DOHH2 (cell line): ENCODE measurements at regions not wholly inside any gene's neighbourhood (a gene's known extent, or its start where the extent isn't known, plus 50 kb on each side); places are given as distances from the start of the nearest gene placed in this dataset.

Experiments
- H3F3A ChIP-seq: fragments of 200-600 bp; sonication (generic), shearing (Covaris generic); 2 replicates; pipeline ENCODE4 v1.6.0; 2016; ENCODE audit warnings: antibody characterized with exemption, mild to moderate bottlenecking; ENCODE audit not compliant: control insufficient read depth, insufficient read depth
- H3K27ac ChIP-seq: fragments of 200-600 bp; sonication (generic); 2 replicates; pipeline ENCODE4 v1.5.1; 2014; ENCODE audit warnings: low read depth, mild to moderate bottlenecking, low read length, moderate library complexity
- H3K27me3 ChIP-seq: fragments of 200-600 bp; sonication (generic); 2 replicates; pipeline ENCODE4 v1.6.1; 2014; ENCODE audit warnings: mild to moderate bottlenecking, low read length, mixed read lengths; ENCODE audit not compliant: control insufficient read depth
- H3K36me3 ChIP-seq: fragments of 200-600 bp; sonication (generic); 2 replicates; pipeline ENCODE4 v1.6.1; 2014; ENCODE audit warnings: mild to moderate bottlenecking, low read length, moderate library complexity, mixed read lengths; ENCODE audit not compliant: control insufficient read depth
- H3K4me1 ChIP-seq: fragments of 200-600 bp; sonication (generic); 2 replicates; pipeline ENCODE4 v1.6.1; 2014; ENCODE audit warnings: mild to moderate bottlenecking, low read length, mixed read lengths; ENCODE audit not compliant: control insufficient read depth
- H3K4me2 ChIP-seq: fragments of 200-600 bp; sonication (generic); 2 replicates; pipeline ENCODE4 v1.6.0; 2014; ENCODE audit warnings: mild to moderate bottlenecking, low read length, moderate library complexity
- H3K4me3 ChIP-seq: fragments of 200-600 bp; sonication (generic); 2 replicates; pipeline ENCODE4 v1.5.1; 2014; ENCODE audit warnings: mild to moderate bottlenecking, low read length, mixed read lengths
- H3K79me2 ChIP-seq: fragments of 200-600 bp; sonication (generic); 2 replicates; pipeline ENCODE4 v1.6.1; 2014; ENCODE audit warnings: mild to moderate bottlenecking, low read length, mixed read lengths; ENCODE audit not compliant: control insufficient read depth
- H3K9me2 ChIP-seq: fragments of 200-600 bp; sonication (generic); replicated peaks from 2 replicates; pipeline ENCODE4 v1.6.1; 2014; ENCODE audit warnings: mild to moderate bottlenecking, low read length, mixed read lengths; ENCODE audit not compliant: control insufficient read depth
- H3K9me3 ChIP-seq: fragments of 200-600 bp; sonication (generic); 2 replicates; pipeline ENCODE4 v1.6.1; 2014; ENCODE audit warnings: antibody characterized with exemption, low read length, mixed read lengths; ENCODE audit not compliant: control insufficient read depth, insufficient read depth
- H4K20me1 ChIP-seq: fragments of 200-600 bp; sonication (generic); 2 replicates; pipeline ENCODE4 v1.6.0; 2014; ENCODE audit warnings: low read depth, mild to moderate bottlenecking, antibody characterized with exemption, low read length, moderate library complexity; ENCODE audit not compliant: control insufficient read depth, insufficient read depth
- EZH2phosphoT487 ChIP-seq: fragments of 200-600 bp; sonication (generic); IDR thresholded peaks from 2 replicates; pipeline ENCODE4 v1.6.1; 2017; ENCODE audit warnings: borderline replicate concordance, mild to moderate bottlenecking, antibody characterized with exemption, low read length, moderate library complexity, mixed read lengths
- TF ChIP-seq, protein P1 (sequence below): fragments of 200-600 bp; sonication (generic); IDR thresholded peaks from one replicate; pipeline ENCODE4 v1.5.1; 2014; ENCODE audit warnings: antibody characterized with exemption, mild to moderate bottlenecking, low read depth, low read length; ENCODE audit not compliant: poor library complexity, severe bottlenecking

DNA sequence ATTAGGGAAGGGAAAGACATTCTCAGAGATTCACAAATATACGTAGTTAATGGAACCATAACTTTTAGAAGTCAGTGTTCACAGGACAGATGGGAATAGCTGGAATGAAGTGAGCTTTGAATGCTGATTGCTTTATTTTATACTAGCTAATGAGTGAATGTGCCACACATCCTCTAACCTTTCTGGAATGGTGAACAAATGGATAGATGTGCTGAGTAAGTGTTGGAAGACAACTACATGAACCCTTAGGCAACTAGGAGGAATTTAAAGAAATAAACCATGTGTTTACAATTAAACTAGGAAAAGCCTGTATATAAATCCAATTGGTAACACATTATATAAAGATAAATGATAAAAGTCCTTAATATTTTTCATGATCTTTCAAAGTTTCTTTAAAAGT, 91.6 kb upstream of the LIMCH1 start:
- no peaks in the 10 kb centered on the region for H3K79me2 ChIP-seq
- H3K9me3 ChIP-seq: no peaks in the 10 kb centered on the region
- no peak overlapping the region for H3K4me3 ChIP-seq
- no peaks in the 10 kb centered on the region for H3F3A ChIP-seq
- no peaks in the 10 kb centered on the region for H3K36me3 ChIP-seq
- H3K4me1 ChIP-seq: no peaks in the 10 kb centered on the region
- no peaks in the 10 kb centered on the region for H4K20me1 ChIP-seq
- H3K4me2 ChIP-seq: no peak overlapping the region
- H3K27me3 ChIP-seq: peaks cover 14% of the 10 kb centered on the region
- H3K27ac ChIP-seq: no peak overlapping the region
- TF ChIP-seq, protein P1, sequence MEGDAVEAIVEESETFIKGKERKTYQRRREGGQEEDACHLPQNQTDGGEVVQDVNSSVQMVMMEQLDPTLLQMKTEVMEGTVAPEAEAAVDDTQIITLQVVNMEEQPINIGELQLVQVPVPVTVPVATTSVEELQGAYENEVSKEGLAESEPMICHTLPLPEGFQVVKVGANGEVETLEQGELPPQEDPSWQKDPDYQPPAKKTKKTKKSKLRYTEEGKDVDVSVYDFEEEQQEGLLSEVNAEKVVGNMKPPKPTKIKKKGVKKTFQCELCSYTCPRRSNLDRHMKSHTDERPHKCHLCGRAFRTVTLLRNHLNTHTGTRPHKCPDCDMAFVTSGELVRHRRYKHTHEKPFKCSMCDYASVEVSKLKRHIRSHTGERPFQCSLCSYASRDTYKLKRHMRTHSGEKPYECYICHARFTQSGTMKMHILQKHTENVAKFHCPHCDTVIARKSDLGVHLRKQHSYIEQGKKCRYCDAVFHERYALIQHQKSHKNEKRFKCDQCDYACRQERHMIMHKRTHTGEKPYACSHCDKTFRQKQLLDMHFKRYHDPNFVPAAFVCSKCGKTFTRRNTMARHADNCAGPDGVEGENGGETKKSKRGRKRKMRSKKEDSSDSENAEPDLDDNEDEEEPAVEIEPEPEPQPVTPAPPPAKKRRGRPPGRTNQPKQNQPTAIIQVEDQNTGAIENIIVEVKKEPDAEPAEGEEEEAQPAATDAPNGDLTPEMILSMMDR: no peak
- TF ChIP-seq EZH2phosphoT487: no peak
- H3K9me2 ChIP-seq: no peaks in the 10 kb centered on the region

DNA sequence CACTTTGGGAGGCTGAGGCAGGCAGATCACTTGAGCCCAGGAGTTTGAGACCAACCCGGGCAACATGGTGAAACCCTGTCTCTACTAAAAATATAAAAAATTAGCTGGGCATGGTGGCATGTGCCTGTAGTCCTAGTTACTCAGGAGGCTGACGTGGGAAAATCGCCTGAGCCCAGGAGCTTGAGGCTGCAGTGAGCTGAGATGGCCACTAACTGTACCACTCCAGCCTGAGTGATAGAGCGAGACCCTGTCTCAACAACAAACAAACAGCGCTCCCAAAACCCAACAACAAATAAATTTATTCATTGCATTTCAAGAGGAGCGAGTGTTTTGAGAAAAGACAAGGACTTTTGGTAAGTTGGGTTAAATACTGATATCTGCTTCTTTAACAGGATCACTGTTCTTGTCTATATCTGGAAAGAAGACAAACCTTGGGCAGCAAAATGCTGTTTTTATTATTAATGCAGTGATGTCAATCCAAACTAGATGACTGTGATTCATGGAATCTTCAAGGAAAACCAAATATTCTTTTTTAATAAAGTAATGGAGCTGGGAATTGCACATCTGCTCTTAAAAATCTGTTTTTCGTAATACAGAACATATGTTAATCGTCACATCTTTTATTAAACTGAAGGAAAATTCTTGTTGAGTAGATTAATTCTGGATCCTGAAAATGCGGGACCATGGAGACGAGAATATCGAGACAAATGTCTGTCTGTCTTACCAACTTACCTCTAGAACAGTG, 90.8 kb upstream of the LIMCH1 start:
- Histone ChIP-seq H3K79me2 (no peaks in the 10 kb centered on the region), H3K4me1 (no peaks in the 10 kb centered on the region), H4K20me1 (no peaks in the 10 kb centered on the region)

DNA sequence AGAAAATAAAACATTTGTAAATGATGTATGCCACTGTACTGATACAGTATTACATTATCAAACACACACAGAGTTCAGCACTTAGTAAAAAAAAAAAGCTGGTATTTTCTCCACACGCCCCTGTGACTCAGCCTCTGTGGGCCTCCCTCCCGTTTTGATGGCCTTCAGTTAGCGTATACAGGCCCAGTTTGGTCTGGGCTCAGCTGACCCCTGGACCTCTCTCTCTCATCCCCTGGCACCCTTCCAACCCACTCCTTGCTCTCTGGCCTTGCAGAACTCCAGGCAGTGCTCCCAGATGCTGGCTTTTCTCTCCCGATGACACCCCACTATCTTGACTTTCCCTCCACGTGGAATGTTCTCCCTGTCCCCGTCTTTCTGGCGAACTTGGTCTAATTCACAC, 89.0 kb upstream of the LIMCH1 start:
- no peak overlapping the region for H3K4me2 ChIP-seq
- H3K79me2 ChIP-seq: no peaks in the 10 kb centered on the region
- no peaks in the 10 kb centered on the region for H3K4me1 ChIP-seq
- H3K9me2 ChIP-seq: no peaks in the 10 kb centered on the region
- no peaks in the 10 kb centered on the region for H4K20me1 ChIP-seq
- no peak overlapping the region for H3K4me3 ChIP-seq
- no peaks in the 10 kb centered on the region for H3F3A ChIP-seq
- H3K9me3 ChIP-seq: no peaks in the 10 kb centered on the region
- H3K27me3 ChIP-seq: peaks cover 8% of the 10 kb centered on the region
- no peak overlapping the region for H3K27ac ChIP-seq
- H3K36me3 ChIP-seq: no peaks in the 10 kb centered on the region
- no peak for TF ChIP-seq EZH2phosphoT487
- TF ChIP-seq, protein P1: no peak

More for the DNA sequence above, 90.8 kb upstream of the LIMCH1 start:
- Histone ChIP-seq H3K36me3 (no peaks in the 10 kb centered on the region), H3K27me3 (peaks cover 14% of the 10 kb centered on the region), H3F3A (no peaks in the 10 kb centered on the region), H3K4me3 (no peak overlapping the region), H3K4me2 (no peak overlapping the region), H3K27ac (no peak overlapping the region), H3K9me3 (no peaks in the 10 kb centered on the region), H3K9me2 (no peaks in the 10 kb centered on the region)
- no peak for TF ChIP-seq EZH2phosphoT487
- TF ChIP-seq, protein P1: no peak
